Left lung (tissue), 4 donors: ENCODE measurements at regions not wholly inside any gene's neighbourhood (a gene's known extent, or its start where the extent isn't known, plus 50 kb on each side); places are given as distances from the start of the nearest gene placed in this dataset.

Experiments
- ATAC-seq: fragments of 200-7000 bp; cut with Tn5 transposase; one replicate; pipeline ENCODE4 v1.9.1; 2020; ENCODE audit warnings: moderate library complexity
- DNase-seq, 4 donors: peaks; one replicate each; pipeline ENCODE4 v3.0.0-alpha.2; 2013 to 2020
- H3K27ac ChIP-seq, 2 donors: fragments of 200-600 bp; sonication (generic) in 1 of 2; one replicate each; pipeline versions ENCODE4 v1.5.0 to v1.8.0; 2020 to 2021
- H3K27me3 ChIP-seq, 2 donors: fragments of 200-600 bp; sonication (generic) in 1 of 2; one replicate each; pipeline versions ENCODE4 v1.5.0 to v1.8.0; 2020 to 2021
- H3K36me3 ChIP-seq, 2 donors: fragments of 200-600 bp; sonication (generic) in 1 of 2; one replicate each; pipeline versions ENCODE4 v1.5.0 to v1.8.0; 2020 to 2021
- H3K4me1 ChIP-seq, 2 donors: fragments of 200-600 bp; one replicate each; pipeline ENCODE4 v1.8.0; 2021
- H3K4me3 ChIP-seq, 2 donors: fragments of 200-600 bp; sonication (generic) in 1 of 2; one replicate each; pipeline versions ENCODE4 v1.5.0 to v1.8.0; 2020 to 2021; ENCODE audit warnings: mild to moderate bottlenecking in 1 of 2
- H3K9me3 ChIP-seq, 2 donors: fragments of 200-600 bp; sonication (generic) in 1 of 2; one replicate each; pipeline versions ENCODE4 v1.5.0 to v1.8.0; 2020 to 2021
- intact Hi-C, 2 donors: fragments of 100-400 bp; cut with DNase I; formaldehyde crosslinking; loops; one replicate each; pipeline versions ENCODE4 v1.11.2 to v1.14.2; 2022
- TF ChIP-seq, protein P1 (sequence below), 2 donors: fragments of 200-600 bp; sonication (generic) in 1 of 2; IDR thresholded peaks; one replicate each; pipeline versions ENCODE4 v1.5.0 to v1.8.0; 2021; ENCODE audit warnings: antibody characterized with exemption in 2 of 2
- donor health status: DM: no; HTN: yes; CAD: no.
- donor health status: DM: no; HTN: no; CAD: no.

DNA sequence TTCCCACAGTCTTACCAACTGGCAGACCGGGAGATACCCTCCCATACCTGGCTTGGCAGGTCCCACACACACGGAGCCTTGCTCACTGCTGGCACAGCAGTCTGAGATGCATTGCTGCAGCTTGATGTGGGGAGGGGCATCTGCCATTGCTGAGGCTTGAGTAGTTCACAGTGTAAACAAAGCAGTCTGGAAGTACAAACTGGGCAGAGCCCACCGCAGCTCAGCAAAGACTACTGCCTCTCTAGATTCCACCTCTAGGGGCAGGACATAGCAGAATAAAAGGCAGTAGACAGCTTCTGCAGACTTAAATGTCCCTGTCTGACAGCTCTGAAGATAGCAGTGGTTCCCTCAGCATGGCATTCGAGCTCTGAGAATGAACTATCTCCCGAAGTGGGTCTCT lies 69.6 kb upstream of the RELN start:
- no peaks in the 10 kb centered on the region for H3K27me3 ChIP-seq
- no peaks in the 10 kb centered on the region for H3K36me3 ChIP-seq
- TF ChIP-seq, protein P1, sequence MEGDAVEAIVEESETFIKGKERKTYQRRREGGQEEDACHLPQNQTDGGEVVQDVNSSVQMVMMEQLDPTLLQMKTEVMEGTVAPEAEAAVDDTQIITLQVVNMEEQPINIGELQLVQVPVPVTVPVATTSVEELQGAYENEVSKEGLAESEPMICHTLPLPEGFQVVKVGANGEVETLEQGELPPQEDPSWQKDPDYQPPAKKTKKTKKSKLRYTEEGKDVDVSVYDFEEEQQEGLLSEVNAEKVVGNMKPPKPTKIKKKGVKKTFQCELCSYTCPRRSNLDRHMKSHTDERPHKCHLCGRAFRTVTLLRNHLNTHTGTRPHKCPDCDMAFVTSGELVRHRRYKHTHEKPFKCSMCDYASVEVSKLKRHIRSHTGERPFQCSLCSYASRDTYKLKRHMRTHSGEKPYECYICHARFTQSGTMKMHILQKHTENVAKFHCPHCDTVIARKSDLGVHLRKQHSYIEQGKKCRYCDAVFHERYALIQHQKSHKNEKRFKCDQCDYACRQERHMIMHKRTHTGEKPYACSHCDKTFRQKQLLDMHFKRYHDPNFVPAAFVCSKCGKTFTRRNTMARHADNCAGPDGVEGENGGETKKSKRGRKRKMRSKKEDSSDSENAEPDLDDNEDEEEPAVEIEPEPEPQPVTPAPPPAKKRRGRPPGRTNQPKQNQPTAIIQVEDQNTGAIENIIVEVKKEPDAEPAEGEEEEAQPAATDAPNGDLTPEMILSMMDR (IDR thresholded peaks at IDR 0.05): no peak
- no peak for DNase-seq
- no peak overlapping the region for H3K4me3 ChIP-seq
- H3K9me3 ChIP-seq: no peaks in the 10 kb centered on the region
- ATAC-seq: no peak
- no peaks in the 10 kb centered on the region for H3K4me1 ChIP-seq
- no peak overlapping the region for H3K27ac ChIP-seq
- intact Hi-C loops: no loop called here

DNA sequence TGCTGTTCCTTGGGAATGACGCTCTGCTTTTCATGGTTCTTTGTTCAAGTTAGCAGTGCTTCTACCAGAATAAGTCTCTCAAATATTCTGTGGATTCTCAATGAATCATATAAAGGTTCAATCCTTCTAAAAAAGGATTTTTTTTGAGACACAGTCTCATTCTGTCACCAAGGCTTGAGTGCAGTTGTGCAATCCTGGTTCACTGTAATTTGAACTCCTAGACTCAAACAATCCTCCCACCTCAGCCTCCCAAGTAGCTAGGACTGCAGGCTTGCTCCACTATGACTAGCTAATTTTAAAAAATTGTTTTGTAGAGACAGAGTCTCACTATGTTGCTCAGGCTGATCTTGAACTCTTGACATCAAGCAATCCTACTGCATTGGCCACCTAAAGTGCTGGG lies 64.9 kb upstream of the RELN start:
- TF ChIP-seq, protein P1 (IDR thresholded peaks at IDR 0.05): no peak
- no peaks in the 10 kb centered on the region for H3K27me3 ChIP-seq
- no peak for DNase-seq
- no peaks in the 10 kb centered on the region for H3K36me3 ChIP-seq
- H3K4me3 ChIP-seq: no peak overlapping the region
- no peak for ATAC-seq
- intact Hi-C loops: no loop called here
- no peaks in the 10 kb centered on the region for H3K9me3 ChIP-seq
- H3K4me1 ChIP-seq: no peaks in the 10 kb centered on the region
- no peak overlapping the region for H3K27ac ChIP-seq

DNA sequence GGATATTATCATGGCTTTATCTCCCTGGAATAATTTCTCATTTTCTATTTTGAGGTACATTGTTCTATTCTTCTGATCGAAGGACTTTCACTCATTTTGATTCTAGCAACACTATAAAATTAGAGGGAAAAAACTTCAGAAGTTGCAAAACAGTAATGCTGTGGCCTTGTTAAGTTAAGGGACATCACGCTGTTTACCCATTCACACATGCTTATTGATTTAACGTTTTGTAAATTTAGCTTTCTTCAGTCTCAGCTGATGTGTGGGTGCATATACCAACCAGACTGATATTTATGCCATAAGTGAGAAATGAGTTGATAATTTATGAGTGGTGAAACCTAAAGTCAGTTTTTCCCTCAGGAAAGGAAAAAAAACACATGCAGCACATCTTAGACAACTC lies 63.5 kb upstream of the RELN start:
- Histone ChIP-seq H3K4me1 (no peaks in the 10 kb centered on the region), H3K27me3 (no peaks in the 10 kb centered on the region), H3K36me3 (no peaks in the 10 kb centered on the region), H3K9me3 (no peaks in the 10 kb centered on the region), H3K4me3 (no peak overlapping the region), H3K27ac (no peak overlapping the region)
- intact Hi-C loops: no loop called here
- DNase-seq (no peak), ATAC-seq (no peak)
- TF ChIP-seq, protein P1 (IDR thresholded peaks at IDR 0.05): no peak

DNA sequence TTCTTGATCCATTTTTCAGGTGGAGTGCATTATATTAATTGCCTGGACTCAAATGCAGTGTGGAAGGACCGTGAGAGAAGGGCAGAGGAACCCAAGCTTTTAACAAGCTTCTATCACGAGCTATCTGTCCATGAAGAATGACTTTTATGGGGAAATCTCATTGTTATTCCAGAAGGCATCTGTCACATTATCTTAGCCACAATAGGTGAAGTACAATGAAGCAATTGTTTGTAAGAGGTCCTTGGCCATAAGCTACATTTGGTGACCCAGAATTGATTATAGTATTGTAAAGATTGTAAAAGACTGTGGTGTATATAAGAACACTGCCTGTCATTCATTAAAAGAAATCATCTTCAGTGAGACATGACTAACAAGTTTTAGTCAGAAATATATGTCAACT lies 58.6 kb upstream of the RELN start:
- Histone ChIP-seq H3K27ac (no peak overlapping the region), H3K36me3 (no peaks in the 10 kb centered on the region), H3K4me3 (no peak overlapping the region), H3K27me3 (no peaks in the 10 kb centered on the region), H3K4me1 (no peaks in the 10 kb centered on the region), H3K9me3 (no peaks in the 10 kb centered on the region)
- intact Hi-C loops: no loop called here
- no peak for DNase-seq
- TF ChIP-seq, protein P1 (IDR thresholded peaks at IDR 0.05): no peak
- ATAC-seq: no peak

DNA sequence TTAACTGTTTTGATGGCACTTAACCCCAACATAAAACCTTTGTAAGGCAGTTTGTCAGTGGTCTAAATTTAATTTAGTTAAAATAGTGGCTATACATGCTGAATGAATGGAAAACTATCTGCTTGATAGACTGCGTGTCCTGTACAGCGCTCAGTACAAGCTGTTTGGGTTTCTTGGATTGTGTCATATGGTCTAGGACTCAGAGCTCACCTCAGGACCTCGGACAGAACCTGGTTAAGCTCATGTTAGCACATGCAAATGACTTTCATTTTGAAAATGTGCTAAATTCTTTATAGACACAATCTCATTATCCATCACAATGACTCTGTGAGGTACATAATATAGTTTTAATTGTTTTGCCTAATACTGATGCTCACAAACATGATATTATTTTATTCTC lies 55.7 kb upstream of the RELN start:
- TF ChIP-seq, protein P1 (IDR thresholded peaks at IDR 0.05): no peak
- H3K36me3 ChIP-seq: no peaks in the 10 kb centered on the region
- ATAC-seq (no peak), DNase-seq (no peak)
- no peak overlapping the region for H3K4me3 ChIP-seq
- H3K9me3 ChIP-seq: no peaks in the 10 kb centered on the region
- no peaks in the 10 kb centered on the region for H3K27me3 ChIP-seq
- no peaks in the 10 kb centered on the region for H3K4me1 ChIP-seq
- intact Hi-C loops: no loop called here
- no peak overlapping the region for H3K27ac ChIP-seq
